HFFc6 (cell line): ENCODE measurements at regions not wholly inside any gene's neighbourhood (a gene's known extent, or its start where the extent isn't known, plus 50 kb on each side); places are given as distances from the start of the nearest gene placed in this dataset.
"Not testable (repeated sequence)": the region's sequence is repeated elsewhere in the genome, so short reads cannot be mapped to it uniquely, and the experiment has no call there.

Experiments used
- DNase-seq: peaks from one replicate; pipeline ENCODE4 v3.0.0-alpha.2; 2018
- H3K27ac Mint-ChIP-seq: 2 replicates; pipeline ENCODE4 v1.8.0; 2020; ENCODE audit warnings: mild to moderate bottlenecking, mixed read lengths
- H3K27me3 Mint-ChIP-seq: 2 replicates; pipeline ENCODE4 v1.8.0; 2021; ENCODE audit warnings: mild to moderate bottlenecking, moderate library complexity, mixed read lengths; ENCODE audit not compliant: insufficient read depth
- H3K36me3 Mint-ChIP-seq: 2 replicates; pipeline ENCODE4 v1.8.0; 2021; ENCODE audit warnings: low read depth, mixed read lengths
- H3K4me1 Mint-ChIP-seq: 2 replicates; pipeline ENCODE4 v1.8.0; 2020; ENCODE audit warnings: low read depth, mixed read lengths
- H3K4me3 Mint-ChIP-seq: 2 replicates; pipeline ENCODE4 v1.8.0; 2020; ENCODE audit warnings: mild to moderate bottlenecking, moderate library complexity, mixed read lengths
- H3K9me3 Mint-ChIP-seq: 2 replicates; pipeline ENCODE4 v1.8.0; 2020; ENCODE audit warnings: mild to moderate bottlenecking, mixed read lengths
- TF ChIP-seq, protein P1 (sequence below): fragments of 200-600 bp; sonication (generic); IDR thresholded peaks from 2 replicates; pipeline ENCODE4 v1.5.0; 2021; ENCODE audit warnings: antibody characterized with exemption, mild to moderate bottlenecking

DNA sequence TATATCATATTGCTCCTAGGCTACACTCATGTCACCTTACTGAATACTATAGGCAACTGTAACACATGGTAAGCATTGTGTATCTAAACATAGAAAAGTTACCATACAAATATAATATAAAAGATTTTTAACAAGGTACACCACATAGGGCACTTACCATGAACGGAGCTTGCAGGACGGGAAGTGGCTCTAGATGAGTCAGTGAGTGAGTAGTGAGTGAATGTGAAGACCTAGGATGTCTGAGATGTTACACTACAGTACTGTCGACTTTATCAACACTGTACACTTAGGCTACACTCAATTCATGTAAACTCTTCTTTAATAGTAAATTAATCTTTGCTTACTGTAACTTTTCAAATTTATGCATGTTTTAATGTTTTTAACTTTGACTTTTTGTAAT is 81.0 kb upstream of the PLD5 start:
- Mint-ChIP-seq H3K36me3 (no peaks in the 10 kb centered on the region), H3K27ac (no peak overlapping the region), H3K27me3 (peaks cover 2% of the 10 kb centered on the region; the same call in 1 of the 2 replicates), H3K4me3 (no peak overlapping the region), H3K9me3 (peaks cover 29% of the 10 kb centered on the region), H3K4me1 (no peaks in the 10 kb centered on the region)
- TF ChIP-seq, protein P1, sequence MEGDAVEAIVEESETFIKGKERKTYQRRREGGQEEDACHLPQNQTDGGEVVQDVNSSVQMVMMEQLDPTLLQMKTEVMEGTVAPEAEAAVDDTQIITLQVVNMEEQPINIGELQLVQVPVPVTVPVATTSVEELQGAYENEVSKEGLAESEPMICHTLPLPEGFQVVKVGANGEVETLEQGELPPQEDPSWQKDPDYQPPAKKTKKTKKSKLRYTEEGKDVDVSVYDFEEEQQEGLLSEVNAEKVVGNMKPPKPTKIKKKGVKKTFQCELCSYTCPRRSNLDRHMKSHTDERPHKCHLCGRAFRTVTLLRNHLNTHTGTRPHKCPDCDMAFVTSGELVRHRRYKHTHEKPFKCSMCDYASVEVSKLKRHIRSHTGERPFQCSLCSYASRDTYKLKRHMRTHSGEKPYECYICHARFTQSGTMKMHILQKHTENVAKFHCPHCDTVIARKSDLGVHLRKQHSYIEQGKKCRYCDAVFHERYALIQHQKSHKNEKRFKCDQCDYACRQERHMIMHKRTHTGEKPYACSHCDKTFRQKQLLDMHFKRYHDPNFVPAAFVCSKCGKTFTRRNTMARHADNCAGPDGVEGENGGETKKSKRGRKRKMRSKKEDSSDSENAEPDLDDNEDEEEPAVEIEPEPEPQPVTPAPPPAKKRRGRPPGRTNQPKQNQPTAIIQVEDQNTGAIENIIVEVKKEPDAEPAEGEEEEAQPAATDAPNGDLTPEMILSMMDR, result no peak
- DNase-seq, result no peak

DNA sequence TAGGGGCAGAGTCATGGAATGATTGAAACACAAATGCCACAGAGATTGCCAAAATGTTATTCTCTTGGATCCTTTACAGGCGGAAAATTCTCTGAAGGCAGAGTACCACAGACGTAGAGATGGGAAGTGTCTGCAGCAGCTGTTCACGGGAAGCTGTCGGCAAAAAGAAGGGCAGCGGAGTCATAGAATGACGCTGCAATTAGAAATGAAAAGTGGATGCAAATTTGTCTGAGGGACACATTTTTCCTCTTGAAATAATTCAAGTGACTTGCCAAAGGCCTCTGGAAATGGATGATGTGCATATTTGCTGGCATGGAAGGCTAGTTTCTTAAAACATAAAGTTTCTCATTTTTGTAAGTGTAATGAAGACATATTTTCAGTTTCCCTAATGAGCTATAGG is 77.5 kb upstream of the PLD5 start:
- Mint-ChIP-seq H3K36me3 (0 out of 2 replicates have a peak, but pooled peaks cover 6% of the 10 kb centered on the region), H3K27me3 (peaks cover 2% of the 10 kb centered on the region; the same call in 1 of the 2 replicates), H3K27ac (no peak overlapping the region), H3K4me3 (no peak overlapping the region), H3K9me3 (peaks cover 54% of the 10 kb centered on the region), H3K4me1 (no peaks in the 10 kb centered on the region)
- TF ChIP-seq, protein P1, result no peak
- no peak for DNase-seq

DNA sequence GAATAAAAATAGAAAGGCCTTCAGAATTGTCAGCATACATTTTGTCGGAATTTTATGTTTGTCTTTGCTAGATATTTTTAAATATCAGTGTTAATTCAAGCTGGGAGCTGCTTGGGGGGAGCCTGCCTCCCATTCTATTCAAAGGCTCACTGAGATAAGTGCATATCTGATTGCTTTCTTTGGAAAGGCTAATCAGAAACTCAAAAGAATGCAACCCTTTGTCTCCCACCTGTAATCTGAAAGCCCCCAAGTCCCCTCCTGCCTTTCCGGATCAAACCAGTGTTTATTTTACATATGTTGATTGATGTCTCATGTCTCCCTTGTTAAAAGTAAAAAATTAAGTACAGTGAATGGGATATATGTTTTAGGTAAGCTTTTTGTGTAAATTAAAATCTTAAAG is 69.3 kb upstream of the PLD5 start:
- not testable (repeated sequence) for H3K36me3 Mint-ChIP-seq, H3K27me3 Mint-ChIP-seq, H3K27ac Mint-ChIP-seq, H3K4me1 Mint-ChIP-seq, H3K4me3 Mint-ChIP-seq, DNase-seq
- H3K9me3 Mint-ChIP-seq, result peaks cover 54% of the 10 kb centered on the region

DNA sequence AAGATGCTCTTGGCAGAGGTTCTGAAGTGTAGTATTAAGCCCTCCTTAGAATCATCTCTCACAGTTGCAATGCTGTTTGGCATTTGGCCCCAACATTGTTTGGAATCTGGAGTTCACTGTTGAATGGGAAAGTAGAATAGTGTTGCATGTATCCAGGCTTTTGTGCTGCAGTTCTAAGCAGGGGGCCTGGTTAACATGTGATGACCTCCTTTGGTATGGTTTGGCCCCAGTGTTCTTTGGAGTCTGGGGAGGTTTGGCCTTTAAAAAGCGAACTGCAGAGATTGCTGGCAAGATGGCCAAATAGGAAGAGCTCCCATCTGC is 61.8 kb upstream of the PLD5 start:
- Mint-ChIP-seq H3K4me1 (no peaks in the 10 kb centered on the region), H3K36me3 (no peaks in the 10 kb centered on the region), H3K9me3 (peaks cover 63% of the 10 kb centered on the region), H3K27ac (no peak overlapping the region), H3K27me3 (no peaks in the 10 kb centered on the region; the same call in 1 of the 2 replicates), H3K4me3 (no peak overlapping the region)
- no peak for DNase-seq
- TF ChIP-seq, protein P1, result no peak

DNA sequence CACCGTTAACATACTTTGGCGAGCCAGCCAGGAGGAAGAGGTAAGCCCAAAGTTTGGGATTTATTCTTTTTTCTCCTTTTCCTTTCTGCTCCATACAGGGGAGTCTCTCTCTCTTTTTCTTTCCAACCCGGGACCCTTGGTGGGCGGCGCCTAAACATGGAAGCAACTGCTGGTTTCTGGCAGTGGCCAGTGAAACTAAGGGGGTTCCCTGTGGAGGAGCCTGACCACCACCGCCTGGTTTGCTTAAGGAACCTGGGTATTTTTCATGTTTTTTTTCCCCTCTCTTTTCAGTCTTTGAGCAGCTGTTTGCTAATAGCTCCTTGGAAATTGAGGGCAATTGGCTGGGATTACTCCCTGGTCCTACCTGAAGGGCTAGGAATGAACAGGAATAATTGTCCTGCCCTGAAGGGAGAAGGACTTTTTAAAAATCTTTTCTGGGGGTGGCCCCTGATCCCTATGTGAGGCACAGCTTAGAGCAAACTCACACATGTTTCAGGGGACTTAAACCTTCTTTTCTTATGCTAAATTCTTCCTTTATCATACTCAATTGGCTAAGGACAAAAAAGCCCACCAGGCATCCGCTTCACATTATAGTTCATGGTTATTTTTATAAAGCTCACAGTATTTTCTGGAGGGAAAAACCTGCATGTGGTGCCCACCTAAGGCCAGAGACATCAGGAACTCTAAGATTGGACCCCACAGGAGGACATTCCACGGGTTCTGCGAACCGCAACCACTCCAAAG is 61.3 kb upstream of the PLD5 start:
- no peak overlapping the region for H3K4me3 Mint-ChIP-seq
- no peaks in the 10 kb centered on the region; the same call in 1 of the 2 replicates for H3K27me3 Mint-ChIP-seq
- H3K27ac Mint-ChIP-seq, result no peak overlapping the region
- DNase-seq, result no peak
- no peaks in the 10 kb centered on the region for H3K36me3 Mint-ChIP-seq
- peaks cover 66% of the 10 kb centered on the region for H3K9me3 Mint-ChIP-seq
- no peaks in the 10 kb centered on the region for H3K4me1 Mint-ChIP-seq
- TF ChIP-seq, protein P1, result no peak

DNA sequence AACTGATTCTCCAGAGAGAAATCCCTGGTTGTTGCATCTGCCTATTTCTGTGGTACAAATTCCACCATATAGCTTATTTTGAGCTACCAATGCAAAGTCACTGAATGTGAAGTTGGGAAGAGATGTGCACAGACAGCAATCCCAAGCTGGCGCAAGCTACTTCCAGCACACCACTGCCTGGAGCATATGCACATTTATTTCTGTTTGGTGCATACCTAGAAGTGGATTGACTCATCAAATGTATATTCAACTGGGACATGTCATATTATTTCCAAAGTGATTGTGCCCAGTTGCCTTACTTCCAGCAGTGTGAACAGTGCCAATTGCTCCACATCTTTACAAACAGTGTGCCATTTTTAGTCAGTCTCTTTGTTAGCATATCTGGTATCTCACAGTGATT is 58.2 kb upstream of the PLD5 start:
- H3K27me3 Mint-ChIP-seq, result no peaks in the 10 kb centered on the region; the same call in 1 of the 2 replicates
- H3K27ac Mint-ChIP-seq, result no peak overlapping the region
- peaks cover 62% of the 10 kb centered on the region for H3K9me3 Mint-ChIP-seq
- DNase-seq, result no peak
- no peak overlapping the region for H3K4me3 Mint-ChIP-seq
- H3K36me3 Mint-ChIP-seq, result no peaks in the 10 kb centered on the region
- TF ChIP-seq, protein P1, result no peak
- H3K4me1 Mint-ChIP-seq, result no peaks in the 10 kb centered on the region
